NCI-H1105 (cell line): ENCODE measurements at regions not wholly inside any gene's neighbourhood (a gene's known extent, or its start where the extent isn't known, plus 50 kb on each side); places are given as distances from the start of the nearest gene placed in this dataset.

ENCODE experiments used
- DNase-seq: peaks from one replicate; lab custom pipeline; 2025; lab: John Stamatoyannopoulos, UW

DNA sequence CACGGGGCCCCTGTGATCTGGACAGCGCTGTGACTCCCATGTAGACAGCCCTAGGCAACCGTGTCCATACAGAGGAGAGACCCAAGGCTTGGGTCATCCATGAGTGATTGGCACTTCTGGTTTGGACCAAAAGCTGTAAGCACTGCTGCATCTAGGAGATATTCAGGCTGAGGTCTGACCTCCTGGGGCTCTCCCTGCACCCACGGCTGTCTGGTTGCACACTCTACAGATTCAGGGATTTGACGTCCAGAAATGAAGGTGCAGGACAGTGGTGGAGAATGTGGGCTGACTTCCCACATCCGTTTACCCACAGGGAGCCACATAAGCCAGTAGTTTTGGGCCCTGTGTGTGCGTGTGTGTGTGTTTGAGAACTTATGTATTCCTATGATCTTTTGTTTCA, 76.2 kb upstream of the ARHGEF7 start:
- no peak for DNase-seq

DNA sequence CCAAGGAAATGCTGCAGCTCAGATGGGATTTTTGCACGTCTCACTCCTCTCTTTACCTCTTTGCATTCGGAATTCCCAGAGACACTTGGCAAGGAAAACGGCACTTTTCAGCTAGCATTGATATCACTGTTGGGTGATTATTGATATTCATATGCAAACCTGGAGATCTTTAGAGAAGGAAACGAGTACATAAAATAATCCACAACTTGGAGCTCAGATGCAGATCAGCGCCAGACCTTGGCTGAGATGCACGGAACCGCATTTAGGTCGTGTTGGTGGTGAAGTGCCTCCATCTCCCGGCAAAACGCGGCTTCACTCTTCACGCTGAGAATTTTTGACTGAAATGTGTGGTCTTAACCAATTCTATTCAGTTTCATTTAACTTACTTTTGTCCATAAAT, 77.2 kb upstream of the ARHGEF7 start:
- no peak for DNase-seq

DNA sequence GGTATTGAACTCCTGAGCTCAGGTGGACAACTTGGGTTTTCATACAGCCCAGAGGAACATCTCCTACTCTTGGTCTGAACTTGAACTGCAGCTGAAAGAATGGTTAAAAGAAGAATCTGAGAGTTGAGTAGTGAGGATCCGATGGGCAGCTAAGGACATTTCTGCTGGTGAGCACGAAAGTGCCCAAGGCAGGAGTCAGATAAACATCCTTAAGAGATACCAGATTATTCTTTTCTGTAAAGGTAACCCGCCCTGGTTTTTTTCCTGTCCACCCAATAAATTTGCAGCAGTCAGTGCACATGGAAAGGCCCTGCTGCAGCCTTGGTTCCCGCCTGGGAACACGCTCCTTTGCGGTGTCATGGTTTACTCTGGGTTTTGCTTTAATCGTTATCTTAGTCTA, 78.4 kb upstream of the ARHGEF7 start:
- no peak for DNase-seq

DNA sequence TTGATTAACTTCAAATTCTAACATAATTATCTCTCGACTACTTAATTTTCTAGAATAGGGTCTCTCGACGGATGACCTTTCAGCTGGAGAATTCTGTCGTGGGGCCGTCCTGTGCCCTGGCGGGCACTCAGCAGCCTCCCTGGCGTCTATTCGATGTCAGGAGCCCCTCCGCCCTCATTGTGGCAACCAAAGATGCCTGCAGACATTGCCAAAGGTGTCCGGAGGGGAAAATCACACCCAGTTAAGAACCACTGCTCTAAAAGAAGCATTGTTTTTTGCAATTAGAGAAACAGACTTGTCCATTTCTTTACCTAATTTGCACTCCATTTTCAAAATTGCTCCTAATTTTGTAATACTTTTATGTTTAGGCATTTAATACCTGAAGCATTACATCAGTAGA, 79.2 kb upstream of the ARHGEF7 start:
- DNase-seq = no peak

DNA sequence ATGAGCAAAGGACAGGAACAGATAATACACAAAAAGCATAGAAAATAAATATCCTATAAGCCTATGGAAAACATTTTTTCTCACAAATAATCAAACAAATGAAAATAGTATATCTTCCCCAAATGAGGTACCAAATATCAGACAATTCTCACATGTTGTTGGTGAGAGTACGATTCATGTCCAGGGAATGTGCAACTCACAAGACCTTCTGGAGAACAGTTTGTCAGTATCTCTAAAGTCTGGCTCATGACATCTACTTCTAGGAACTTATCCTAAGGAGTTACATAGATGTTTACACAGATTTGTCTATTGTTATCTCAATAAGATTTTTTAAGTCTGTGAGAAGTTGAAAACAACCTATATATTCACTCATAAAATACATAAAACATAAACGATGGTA, 80.3 kb upstream of the ARHGEF7 start:
- DNase-seq = no peak

DNA sequence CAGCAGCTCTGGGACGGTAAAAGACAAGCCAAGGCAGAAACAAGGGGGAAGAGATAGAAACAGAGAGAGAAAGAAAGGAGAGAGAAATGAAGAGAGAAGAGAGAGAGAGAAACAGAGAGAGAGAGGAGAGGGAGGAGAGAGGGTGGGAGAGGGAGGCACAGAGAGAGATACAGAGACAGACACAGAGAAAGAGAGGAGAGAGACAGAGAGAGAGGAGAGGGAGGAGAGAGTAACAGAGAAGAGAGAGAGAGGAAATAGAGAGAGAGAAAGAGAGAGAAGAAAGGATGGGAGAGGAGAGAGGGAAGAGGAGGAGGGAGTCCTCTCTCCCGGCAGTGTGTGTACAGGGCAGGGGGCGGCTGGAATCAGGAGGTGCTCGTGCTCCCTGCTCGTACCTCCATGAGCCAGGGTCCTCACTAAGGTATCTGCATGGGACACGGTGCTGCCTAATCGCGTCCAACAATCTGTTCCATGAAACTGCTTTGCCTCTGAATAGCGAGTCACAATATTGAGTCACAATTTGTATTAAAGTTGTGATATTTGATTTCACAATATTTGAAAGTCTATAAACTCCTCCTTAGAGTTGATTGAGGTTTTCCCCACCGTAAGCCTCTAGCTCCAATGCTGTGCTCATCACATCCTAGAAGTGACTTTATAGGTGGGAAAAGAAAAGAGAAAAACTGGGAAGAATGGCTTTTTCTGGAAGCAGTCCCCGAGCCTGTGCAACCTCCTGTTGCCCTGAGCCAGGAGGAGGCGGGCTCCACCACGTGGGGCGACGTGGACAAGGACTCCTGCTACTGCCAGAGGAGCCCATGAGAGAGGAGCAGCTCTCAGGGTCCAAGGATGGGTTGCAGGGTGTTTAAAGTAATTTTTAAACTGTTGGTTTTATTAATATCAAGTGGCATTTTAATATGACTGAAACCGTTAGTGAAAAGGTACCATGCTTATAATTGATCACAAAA, 81.7 kb upstream of the ARHGEF7 start:
- DNase-seq = no peak

DNA sequence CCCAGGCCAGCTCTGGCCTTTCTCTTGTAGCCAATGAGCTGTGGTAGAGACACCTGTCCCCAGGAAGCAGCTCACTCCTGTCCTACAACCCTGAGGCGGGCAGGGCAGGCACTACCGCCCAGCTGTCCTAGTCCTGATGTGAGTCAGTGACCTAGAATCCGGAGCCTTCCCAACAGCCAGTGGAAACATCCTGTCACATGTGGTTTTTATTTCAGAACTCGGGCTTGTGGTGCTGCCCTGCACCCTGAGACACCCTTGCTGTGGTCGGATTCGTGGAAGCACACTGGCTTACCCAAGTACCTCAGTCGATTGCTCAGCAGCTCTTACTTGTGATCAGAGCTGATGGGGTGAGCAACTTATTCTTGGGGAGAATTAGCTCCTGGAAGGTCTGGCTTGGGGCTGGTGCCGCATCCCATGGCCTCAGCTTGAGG, 83.6 kb upstream of the ARHGEF7 start:
- DNase-seq = no peak

DNA sequence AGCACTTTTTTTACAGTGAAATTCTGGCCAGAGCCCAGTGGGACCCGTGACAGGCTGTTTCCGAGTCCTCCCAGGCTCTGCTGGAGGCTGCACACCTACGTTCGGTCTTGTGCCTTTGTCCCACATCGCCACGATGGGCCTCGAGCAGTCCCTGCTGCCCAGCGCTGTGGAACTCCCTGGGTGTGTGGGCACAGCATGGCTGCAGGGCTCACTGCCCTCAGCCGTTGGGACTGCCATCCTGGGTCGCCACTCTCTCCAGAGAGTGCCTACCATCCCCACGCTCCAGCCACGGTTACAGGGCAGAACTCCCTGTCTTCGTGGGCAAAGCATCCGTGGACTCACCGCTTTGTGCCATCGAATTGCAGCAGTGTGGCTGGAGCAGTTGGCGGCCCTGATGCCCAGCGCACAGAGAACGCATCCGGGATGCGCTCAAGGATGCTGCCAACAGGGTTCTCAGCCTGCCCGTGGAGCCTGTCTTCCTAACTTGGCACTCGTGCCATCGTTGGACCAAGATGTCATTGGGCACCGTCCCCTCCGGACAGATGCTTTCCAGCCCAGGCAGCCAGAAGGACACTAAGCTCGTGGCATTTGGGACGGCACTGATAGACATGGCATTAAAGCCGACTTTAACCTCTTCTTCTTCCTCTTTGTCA, 85.0 kb upstream of the ARHGEF7 start:
- no peak for DNase-seq

DNA sequence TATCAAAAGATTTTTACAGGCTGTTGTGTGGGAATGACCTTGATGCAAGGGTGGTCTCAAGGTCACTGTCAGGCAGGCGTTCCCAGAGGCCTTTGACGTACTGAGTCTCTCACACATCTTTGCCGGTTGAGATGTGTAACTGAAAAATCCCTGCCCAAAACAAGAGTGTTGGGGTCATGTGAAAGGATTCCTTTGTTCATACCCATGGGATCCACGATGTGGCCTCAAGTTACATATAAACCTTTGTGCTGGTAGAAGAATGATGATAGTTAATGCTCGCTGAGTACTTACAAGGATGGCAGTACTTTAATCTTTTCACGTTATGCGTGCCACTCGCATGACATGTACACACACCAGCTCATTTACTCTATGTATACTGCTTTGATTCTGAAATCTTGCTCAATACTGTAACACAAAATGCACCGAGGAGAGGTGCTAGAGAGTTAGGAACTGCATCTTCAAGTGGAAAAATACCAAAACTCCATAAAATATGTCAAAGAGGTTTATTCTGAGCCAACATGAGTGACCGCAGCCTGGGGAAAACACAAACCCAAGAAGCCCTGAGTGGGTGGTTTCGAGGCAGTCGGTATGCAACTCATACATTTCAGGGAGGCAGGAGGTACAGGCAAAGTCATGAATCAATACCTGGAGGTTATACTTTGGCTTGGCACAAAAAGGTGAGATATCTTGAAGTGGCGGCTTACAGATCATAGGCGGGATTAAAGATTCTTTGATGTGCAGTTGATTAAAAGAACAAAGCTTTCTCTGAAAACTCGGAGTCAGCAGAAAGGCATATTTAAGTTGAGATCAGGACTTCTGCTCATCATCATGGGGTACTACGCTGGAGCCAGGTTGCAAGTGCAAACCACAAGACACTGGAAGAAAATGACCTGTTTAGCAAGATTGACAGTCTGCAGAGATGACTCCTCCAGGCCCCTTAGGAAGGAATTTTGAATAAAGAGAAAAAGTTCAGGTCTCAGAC, 87.4 kb upstream of the ARHGEF7 start:
- no peak for DNase-seq

DNA sequence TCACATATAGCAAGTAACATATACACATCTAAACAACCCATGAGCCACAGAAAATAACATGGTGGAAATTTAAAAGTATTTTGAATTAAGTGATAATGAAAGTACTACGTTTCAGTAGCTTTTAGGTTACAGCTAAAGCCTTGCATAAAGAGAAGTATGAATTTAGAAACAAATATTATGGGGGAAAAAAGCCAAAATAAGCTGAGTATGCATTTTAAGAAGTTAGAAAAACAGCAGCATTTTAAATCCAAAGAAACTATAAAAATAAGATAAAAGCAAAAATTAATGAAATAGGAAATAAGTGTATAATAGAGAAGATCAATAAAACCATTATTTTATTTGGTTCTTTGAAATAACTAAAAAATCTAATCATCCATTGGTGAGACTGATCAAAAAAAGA, 89.8 kb upstream of the ARHGEF7 start:
- DNase-seq = no peak

DNA sequence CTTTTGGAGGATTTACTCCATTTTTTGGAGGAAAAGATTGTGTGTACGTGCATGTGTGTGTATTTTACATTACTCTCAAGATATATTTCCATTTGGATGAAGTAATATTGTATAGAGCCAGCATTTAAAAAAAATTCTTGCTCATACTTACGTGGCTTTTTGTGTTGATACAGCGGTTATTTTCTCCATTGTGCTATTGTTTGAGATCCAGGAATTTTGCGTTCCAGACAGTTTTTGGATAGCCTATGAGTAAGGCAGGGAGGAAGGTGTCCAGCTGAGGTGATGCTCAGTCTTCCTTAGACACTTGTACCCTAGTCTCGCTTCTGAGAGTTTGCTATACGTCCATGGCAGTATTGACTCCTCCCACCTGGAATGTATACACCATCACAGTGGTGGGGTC, 92.2 kb upstream of the ARHGEF7 start:
- no peak for DNase-seq

DNA sequence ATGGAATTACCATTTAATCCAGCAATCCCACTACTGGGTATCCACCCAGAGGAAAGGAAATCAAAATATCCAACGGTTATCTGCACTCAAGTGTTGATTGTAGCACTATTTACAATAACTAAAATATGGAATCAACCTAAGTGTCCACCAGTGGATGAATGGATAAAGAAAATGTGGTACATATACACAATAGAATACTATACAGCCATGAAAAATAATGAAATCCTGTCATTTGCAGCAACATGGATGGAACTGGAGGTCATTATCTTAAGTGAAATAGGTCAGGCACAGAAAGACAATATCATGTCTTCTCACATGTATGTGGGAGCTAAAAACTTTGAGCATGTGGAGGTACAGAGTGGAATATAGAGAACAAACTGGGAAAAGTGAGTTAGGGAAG, 92.9 kb upstream of the ARHGEF7 start:
- DNase-seq = no peak

DNA sequence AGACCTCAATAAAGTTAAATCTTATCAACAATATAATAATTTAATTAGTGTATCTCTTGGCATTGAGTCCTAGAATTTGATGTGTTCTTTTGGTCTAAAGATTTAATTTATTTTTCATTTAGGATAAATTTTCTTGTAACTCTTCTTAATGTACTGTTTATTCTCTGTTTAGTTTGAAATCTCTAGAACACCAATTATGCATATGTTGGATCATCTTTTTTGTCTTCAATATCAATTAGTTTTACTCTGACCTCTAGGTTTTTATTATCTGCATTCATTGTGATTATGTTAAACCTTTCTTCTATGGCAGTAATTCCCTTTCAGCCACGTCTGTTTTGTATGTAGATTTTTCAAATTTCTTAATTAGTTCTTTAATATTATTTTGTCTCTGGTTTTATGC, 93.8 kb upstream of the ARHGEF7 start:
- no peak for DNase-seq

DNA sequence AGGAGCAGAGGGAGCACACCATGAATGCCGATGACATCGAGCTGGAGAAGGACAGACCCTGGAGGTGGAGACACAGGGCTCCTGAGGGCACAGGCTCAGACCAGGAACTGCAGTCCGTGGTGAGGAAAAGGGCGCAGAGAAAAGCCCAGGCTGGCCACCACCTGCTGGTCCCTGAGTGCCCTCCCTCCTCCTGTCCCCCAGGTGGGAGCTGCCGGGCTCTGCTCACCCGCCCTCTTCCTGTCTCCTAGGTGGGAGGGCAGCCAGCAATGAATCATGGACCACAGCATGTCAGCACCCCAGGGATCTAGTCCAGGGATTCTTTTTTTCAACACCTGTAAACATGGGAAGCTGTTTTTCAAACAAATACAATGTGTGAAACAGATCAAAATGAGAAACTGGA, 94.6 kb upstream of the ARHGEF7 start:
- DNase-seq = no peak

DNA sequence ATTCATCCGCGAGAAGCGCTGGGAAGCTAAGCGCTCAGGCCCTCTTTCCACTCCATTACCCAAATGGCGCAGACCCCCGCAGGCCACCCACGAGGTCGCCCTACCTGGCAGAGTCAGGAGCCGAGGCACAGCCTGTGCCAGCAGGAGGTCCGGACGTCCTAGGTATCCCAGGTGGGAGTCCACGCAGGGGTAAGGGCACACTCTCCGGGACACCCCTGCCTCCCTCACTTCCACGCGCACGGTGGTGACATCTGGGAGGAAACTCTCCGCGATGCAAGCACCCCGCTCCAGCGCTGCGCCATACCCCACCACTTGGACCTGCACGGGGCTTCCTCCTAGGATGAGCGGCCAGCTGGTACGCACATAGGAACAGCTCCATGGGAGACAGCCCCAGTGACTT, 95.1 kb upstream of the ARHGEF7 start:
- DNase-seq = no peak

DNA sequence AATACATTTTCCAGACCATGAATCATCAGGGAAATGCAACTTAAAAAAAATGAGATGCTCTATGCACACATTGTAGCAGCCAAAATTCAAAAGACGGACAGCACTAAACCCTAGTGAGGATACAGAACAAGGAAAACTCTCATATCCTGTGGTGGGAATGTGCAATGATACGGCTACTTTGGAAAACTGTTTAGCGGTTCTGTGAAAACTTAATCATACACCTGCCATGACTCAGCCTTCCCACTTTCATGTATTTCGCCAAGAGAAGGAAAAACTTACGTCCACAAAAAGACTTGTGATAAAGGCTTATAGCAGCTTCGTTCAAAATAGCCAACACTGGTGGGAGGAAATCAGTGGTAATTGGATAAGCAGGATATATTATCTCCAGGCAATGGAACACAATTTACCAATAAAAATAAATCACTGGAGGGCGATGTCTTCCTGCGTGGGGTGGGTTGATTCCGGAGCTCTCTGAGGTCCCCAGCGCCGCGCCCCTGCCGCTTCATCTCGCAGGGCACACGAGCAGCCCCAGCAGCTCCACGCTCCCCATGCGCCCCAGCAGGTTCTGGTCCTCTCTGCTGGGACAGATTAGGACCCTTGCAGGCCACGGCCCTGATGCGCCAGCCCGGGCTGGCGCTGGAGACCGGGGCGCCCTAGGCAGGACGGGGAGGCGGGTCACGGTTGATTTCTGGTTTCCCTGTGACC, 97.2 kb upstream of the ARHGEF7 start:
- DNase-seq = no peak

DNA sequence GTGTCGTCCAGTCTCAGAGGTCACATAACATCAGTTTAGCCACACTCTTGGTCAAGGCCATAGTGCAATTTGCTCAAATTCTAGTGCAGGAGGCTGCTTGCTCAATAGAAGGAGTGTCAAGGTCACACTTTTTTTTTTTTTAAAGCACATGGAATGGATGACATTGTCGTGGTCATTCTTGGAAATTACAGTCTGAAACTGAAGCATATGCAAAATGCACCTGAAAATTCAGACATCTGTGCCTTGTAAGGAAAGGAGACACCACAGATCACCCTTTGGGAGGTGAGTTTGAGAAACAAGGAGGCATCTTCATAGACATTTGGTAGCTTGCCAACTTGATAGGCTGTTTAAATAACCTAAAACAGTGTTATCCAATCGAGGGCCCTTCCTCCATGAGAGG, 98.3 kb upstream of the ANKRD10 start:
- no peak for DNase-seq

DNA sequence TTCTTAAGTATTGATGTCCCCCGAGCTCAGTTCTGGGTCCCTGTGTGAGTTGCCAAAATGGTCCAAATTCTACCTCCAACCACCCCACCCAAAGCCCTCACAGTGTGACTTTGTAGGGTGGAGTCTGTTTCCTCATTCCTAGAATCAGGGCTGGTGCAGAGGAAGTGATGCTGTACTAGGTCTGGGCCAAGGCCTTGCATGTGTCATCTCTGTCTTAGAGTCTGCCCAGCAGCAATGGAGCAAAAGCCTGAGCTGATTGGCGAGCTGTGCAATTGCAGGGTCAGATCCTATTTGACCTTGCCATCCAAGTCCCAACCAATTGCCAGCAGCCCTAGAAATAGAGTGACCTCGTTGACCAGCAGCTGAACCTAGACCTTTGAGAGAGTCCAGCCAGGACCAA, 97.0 kb upstream of the ANKRD10 start:
- no peak for DNase-seq

DNA sequence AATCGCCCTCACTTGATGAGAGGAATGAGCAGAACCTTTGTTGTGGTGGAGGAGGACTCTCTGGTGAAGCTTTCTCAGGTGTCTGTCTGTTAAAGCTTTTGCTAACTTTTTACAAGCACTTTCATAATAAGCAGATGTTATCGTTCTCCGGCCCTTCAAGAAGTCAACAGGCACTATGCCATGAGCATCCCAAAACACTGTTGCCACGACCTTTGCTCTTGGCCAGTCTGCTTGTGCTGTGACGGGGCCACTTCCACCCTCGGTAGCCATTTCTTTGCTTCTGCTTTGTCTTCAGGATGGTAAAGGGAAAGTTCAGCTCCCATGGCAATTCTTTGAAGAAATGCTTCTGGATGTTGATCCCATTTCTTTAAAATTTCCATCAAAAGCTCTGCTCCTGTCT, 93.5 kb upstream of the ANKRD10 start:
- DNase-seq = no peak

DNA sequence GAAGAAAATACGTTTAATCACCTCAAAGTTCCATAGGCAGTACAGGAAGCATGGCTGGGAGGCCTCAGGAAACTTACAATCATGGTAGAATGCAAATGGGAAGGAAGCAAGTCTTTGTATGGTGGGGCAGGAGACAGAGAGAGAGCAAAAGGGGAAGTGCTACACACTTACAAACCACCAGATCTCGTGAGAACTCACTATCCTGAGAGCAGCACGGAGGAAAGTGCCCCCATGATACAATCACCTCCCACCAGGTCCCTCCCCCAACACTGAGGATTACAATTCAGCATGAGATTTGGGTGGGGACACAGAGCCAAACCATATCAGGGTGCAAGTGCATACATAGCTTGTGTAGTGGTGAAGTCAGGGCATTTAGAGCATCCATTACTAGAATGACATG, 92.3 kb upstream of the ANKRD10 start:
- no peak for DNase-seq

DNA sequence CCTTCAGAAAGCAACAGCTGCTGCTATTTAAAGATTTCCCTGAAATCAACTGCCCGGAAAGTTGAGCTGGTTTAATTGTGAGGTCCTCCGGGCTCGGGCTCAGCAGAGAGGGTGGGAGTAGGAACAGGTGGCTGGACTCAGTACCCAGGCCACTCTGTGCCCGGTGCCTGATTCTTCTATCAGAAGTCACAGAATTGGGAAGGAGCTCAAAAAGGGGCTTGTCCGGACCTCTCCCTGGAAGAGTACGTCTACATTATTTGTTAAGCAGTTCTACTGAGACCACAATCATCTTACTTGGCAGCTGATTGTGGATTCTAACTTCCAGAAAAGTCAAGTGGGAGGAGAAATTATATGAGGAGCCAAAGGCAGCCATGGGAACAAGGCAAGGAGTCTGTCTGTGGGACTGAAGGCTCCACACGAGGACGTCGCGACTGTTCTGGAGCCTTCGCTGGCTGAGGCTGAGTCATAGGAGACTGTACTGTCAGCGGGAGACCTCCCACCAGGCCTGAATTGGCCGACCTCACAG, 91.7 kb upstream of the ANKRD10 start:
- DNase-seq = no peak
